OCI-LY3 (cell line): ENCODE measurements at regions not wholly inside any gene's neighbourhood (a gene's known extent, or its start where the extent isn't known, plus 50 kb on each side); places are given as distances from the start of the nearest gene placed in this dataset.
"Not testable (repeated sequence)": the region's sequence is repeated elsewhere in the genome, so short reads cannot be mapped to it uniquely, and the experiment has no call there.

ENCODE experiments used
- H2AFZ ChIP-seq: fragments of 200-600, 300-600 bp; shearing (Covaris generic); 2 replicates; pipeline ENCODE4 v1.6.0; 2014; ENCODE audit warnings: antibody characterized with exemption, low read depth, low read length
- H3K27ac ChIP-seq: fragments of 200-600, 300-600 bp; sonication (generic); 2 replicates; pipeline ENCODE4 v1.5.1; 2014; ENCODE audit warnings: mild to moderate bottlenecking, low read length, moderate library complexity, mixed read lengths
- H3K27me3 ChIP-seq: fragments of 200-600, 300-600 bp; sonication (generic); 2 replicates; pipeline ENCODE4 v1.6.1; 2014; ENCODE audit warnings: low read depth, low read length, mixed read lengths
- H3K36me3 ChIP-seq: fragments of 200-600, 300-600 bp; sonication (generic); replicated peaks from 2 replicates; pipeline ENCODE3; 2014; ENCODE audit warnings: low read depth, low read length, mixed read lengths
- H3K4me1 ChIP-seq: fragments of 300-600, 200-600 bp; sonication (generic); 2 replicates; pipeline ENCODE4 v1.6.1; 2014; ENCODE audit warnings: low read length, mixed read lengths
- H3K4me2 ChIP-seq: fragments of 200-600, 300-600 bp; sonication (generic); 2 replicates; pipeline ENCODE4 v1.6.1; 2014; ENCODE audit warnings: low read length, mixed read lengths
- H3K4me3 ChIP-seq: fragments of 300-600, 200-600 bp; sonication (generic); 2 replicates; pipeline ENCODE4 v1.5.1; 2014; ENCODE audit warnings: antibody characterized with exemption, mild to moderate bottlenecking, low read length, moderate library complexity
- H3K79me2 ChIP-seq: fragments of 300-600, 200-600 bp; shearing (Covaris generic); 2 replicates; pipeline ENCODE4 v1.6.1; 2014; ENCODE audit warnings: mild to moderate bottlenecking, low read length, mixed read lengths
- H3K9ac ChIP-seq: fragments of 300-600, 200-600 bp; shearing (Covaris generic); 2 replicates; pipeline ENCODE4 v1.6.0; 2014; ENCODE audit warnings: mild to moderate bottlenecking, low read length, moderate library complexity
- H3K9me3 ChIP-seq: fragments of 200-600, 300-600 bp; shearing (Covaris generic); 2 replicates; pipeline ENCODE4 v1.6.1; 2014; ENCODE audit warnings: low read length, mixed read lengths; ENCODE audit not compliant: insufficient read depth
- H4K20me1 ChIP-seq: fragments of 200-600, 300-600 bp; sonication (generic); 2 replicates; pipeline ENCODE4 v1.6.1; 2016; ENCODE audit warnings: low read length, mixed read lengths; ENCODE audit not compliant: insufficient read depth
- EZH2phosphoT487 ChIP-seq: fragments of 200-600 bp; shearing (Covaris generic); IDR thresholded peaks from 2 replicates; pipeline ENCODE4 v1.6.1; 2018; ENCODE audit warnings: antibody characterized with exemption, mixed run types, low read depth
- TF ChIP-seq, protein P1 (sequence below): fragments of 200-600, 300-600 bp; sonication (generic); IDR thresholded peaks from 2 replicates; pipeline ENCODE4 v1.5.1; 2014; ENCODE audit warnings: antibody characterized with exemption, low read length, low read depth

GRCh38 chr6:44739181-44739580 is 351.7 kb downstream of the CDC5L start:
- Histone ChIP-seq H2AFZ (peak overlapping the region; percentile 65), H3K27ac (peak overlapping the region; percentile 97)
- TF ChIP-seq EZH2phosphoT487: no peak
- TF ChIP-seq, protein P1, sequence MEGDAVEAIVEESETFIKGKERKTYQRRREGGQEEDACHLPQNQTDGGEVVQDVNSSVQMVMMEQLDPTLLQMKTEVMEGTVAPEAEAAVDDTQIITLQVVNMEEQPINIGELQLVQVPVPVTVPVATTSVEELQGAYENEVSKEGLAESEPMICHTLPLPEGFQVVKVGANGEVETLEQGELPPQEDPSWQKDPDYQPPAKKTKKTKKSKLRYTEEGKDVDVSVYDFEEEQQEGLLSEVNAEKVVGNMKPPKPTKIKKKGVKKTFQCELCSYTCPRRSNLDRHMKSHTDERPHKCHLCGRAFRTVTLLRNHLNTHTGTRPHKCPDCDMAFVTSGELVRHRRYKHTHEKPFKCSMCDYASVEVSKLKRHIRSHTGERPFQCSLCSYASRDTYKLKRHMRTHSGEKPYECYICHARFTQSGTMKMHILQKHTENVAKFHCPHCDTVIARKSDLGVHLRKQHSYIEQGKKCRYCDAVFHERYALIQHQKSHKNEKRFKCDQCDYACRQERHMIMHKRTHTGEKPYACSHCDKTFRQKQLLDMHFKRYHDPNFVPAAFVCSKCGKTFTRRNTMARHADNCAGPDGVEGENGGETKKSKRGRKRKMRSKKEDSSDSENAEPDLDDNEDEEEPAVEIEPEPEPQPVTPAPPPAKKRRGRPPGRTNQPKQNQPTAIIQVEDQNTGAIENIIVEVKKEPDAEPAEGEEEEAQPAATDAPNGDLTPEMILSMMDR: no peak

DNA sequence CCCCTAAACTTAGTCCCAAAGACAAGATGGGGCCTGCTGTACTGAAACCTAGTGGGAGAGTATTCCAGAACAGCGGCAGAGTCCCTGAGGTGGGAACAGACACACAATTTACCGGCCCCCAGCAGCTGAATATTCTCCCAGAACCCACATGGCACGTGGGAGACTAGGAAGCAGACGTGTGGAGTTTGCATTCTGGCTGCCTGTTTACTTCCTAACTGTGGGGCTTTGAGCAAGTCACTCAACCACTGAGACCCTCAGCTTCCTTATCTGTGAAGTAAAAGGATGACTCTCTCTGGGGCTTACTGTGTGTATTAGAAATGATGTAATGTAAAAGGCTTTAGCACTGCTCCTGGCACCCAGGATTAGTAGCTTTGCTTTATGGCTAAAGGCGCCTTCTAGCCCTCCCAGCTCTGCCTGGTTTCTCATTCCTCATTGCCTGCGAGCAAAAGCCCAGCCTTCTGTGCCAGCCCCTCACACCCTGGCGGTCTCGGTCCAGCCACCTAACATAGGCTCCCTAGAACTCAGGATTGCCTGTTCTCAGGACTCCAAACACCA is 353.1 kb downstream of the CDC5L start:
- Histone ChIP-seq H3K79me2 (no peaks in the 10 kb centered on the region), H3K4me3 (no peak overlapping the region), H3K27me3 (no peaks in the 10 kb centered on the region), H3K36me3 (no peaks in the 10 kb centered on the region), H3K4me2 (no peak overlapping the region), H3K4me1 (peaks cover 56% of the 10 kb centered on the region), H3K9ac (no peak overlapping the region), H3K27ac (no peak overlapping the region), H4K20me1 (no peaks in the 10 kb centered on the region), H3K9me3 (no peaks in the 10 kb centered on the region), H2AFZ (no peak overlapping the region; the same call in 1 of the 2 replicates)
- TF ChIP-seq, protein P1: no peak
- TF ChIP-seq EZH2phosphoT487: no peak

More at GRCh38 chr6:44739181-44739580, 351.7 kb downstream of the CDC5L start:
- no peaks in the 10 kb centered on the region for H3K36me3 ChIP-seq
- H3K4me3 ChIP-seq: peak overlapping the region; percentile 36
- H3K4me2 ChIP-seq: peak overlapping the region; percentile 67
- no peaks in the 10 kb centered on the region for H4K20me1 ChIP-seq
- no peaks in the 10 kb centered on the region for H3K79me2 ChIP-seq
- peaks cover 71% of the 10 kb centered on the region for H3K4me1 ChIP-seq
- peak overlapping the region; percentile 86 for H3K9ac ChIP-seq
- H3K9me3 ChIP-seq: no peaks in the 10 kb centered on the region
- no peaks in the 10 kb centered on the region for H3K27me3 ChIP-seq

- no peak overlapping the region for H2AFZ ChIP-seq
- TF ChIP-seq, protein P1: no peak
- H3K36me3 ChIP-seq: no peaks in the 10 kb centered on the region
- no peak overlapping the region for H3K4me3 ChIP-seq
- no peak overlapping the region for H3K9ac ChIP-seq
- no peak overlapping the region for H3K4me2 ChIP-seq
- no peaks in the 10 kb centered on the region for H3K79me2 ChIP-seq
- peaks cover 41% of the 10 kb centered on the region for H3K4me1 ChIP-seq
- H3K9me3 ChIP-seq: no peaks in the 10 kb centered on the region
- no peaks in the 10 kb centered on the region for H3K27me3 ChIP-seq
- H4K20me1 ChIP-seq: no peaks in the 10 kb centered on the region
- no peak overlapping the region for H3K27ac ChIP-seq
Measured at GRCh38 chr6:44742201-44742600, 354.7 kb downstream of the CDC5L start.

DNA sequence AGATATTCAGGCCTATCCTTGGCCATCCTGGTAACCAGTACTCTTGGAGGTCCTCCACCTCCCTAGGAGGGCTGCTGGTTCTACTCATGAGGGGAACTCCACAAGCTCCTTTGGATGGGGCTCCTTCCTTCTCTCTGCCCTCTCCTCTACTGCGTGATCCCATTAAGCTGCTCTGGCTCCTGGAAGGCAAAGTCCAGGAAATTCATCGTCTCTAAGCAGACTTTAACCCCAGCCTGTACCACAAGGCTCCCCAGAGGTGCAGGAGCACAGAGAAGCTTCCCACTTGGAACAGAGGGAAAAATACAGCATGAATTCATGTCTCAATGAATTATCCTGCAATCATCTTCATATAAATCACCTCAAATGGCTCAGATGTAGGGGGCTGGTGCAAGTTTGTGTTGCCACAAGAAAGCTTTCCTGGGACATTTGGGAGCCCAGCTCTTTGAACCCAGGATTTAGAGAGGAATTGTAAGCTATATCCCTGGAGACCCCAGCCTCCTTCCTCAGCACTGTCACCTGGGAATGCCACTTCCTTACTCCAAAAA is 355.4 kb downstream of the CDC5L start:
- TF ChIP-seq, protein P1: no peak
- no peak for TF ChIP-seq EZH2phosphoT487
- H2AFZ ChIP-seq: no peak overlapping the region

GRCh38 chr6:44760116-44760515 is 372.6 kb downstream of the CDC5L start:
- H3K4me1 ChIP-seq, H3K27ac ChIP-seq, H2AFZ ChIP-seq, H4K20me1 ChIP-seq, H3K36me3 ChIP-seq, H3K79me2 ChIP-seq, H3K9ac ChIP-seq, H3K27me3 ChIP-seq, H3K4me2 ChIP-seq, H3K9me3 ChIP-seq, H3K4me3 ChIP-seq: not testable (repeated sequence)

More for the DNA sequence above, 355.4 kb downstream of the CDC5L start:
- Histone ChIP-seq H3K36me3 (no peaks in the 10 kb centered on the region), H3K9me3 (no peaks in the 10 kb centered on the region), H4K20me1 (no peaks in the 10 kb centered on the region), H3K9ac (no peak overlapping the region), H3K79me2 (no peaks in the 10 kb centered on the region), H3K4me2 (no peak overlapping the region), H3K4me3 (no peak overlapping the region), H3K27ac (no peak overlapping the region), H3K4me1 (peaks cover 34% of the 10 kb centered on the region), H3K27me3 (no peaks in the 10 kb centered on the region)
